ENCODE measurements at regions not wholly inside any gene's neighbourhood (a gene's known extent, or its start where the extent isn't known, plus 50 kb on each side); places are given as distances from the start of the nearest gene placed in this dataset.

DNA sequence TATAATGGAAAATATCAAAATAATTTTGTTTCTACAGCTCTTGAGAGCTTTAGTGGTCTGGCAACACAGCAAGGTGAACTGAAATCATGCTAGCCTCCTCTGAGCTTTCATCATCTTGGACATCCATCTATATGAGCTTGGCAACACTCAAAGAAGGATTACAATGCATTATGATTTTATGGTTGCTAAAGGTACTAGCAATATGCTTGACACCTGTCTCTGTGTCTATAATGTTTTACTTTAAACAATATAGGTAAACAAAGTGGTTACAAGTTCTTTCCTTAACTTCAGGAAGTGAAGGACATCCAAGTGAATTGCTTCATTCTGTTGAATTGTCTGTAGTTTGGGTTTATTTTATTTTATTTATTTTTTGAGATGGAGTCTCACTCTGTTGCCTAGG is 203.7 kb upstream of the RRP15 start:
- no peaks in the 10 kb centered on the region for H3K4me1 ChIP-seq (ENCODE audit: insufficient read depth)

DNA sequence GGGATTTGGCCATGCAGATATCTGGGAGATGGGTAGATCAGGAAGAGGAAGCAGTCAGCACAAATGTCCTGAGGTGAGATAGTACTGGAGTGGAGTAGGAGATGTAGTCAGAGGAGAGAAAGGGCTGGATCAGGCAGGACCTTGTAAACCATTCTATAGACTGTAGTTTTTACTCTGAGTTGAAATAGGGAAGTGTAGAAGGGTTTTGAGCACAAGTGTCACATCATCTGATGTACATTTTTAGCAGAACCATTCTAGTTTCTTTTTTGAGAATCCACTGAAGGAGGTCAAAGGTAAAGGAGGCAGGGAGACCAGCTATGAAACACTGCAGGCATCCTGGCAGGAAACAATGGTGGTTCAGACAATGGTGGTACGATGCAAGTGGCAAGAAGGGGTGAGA is 194.6 kb upstream of the RRP15 start:
- no peaks in the 10 kb centered on the region for H3K36me3 ChIP-seq (replicated peaks; ENCODE audit: insufficient read depth, low read depth)
- H3K79me2 ChIP-seq = no peaks in the 10 kb centered on the region
- 90% methylated on average over 1 of the region's 1 CpG for WGBS (ENCODE audit: low lambda C conversion rate, missing lambda C conversion rate)

More for the DNA sequence above, 203.7 kb upstream of the RRP15 start:
- H3K79me2 ChIP-seq = no peaks in the 10 kb centered on the region
- no peak for DNase-seq (ENCODE audit: low spot score)
- H3K36me3 ChIP-seq (replicated peaks; ENCODE audit: insufficient read depth, low read depth) = no peaks in the 10 kb centered on the region
- H3K27ac ChIP-seq = no peak overlapping the region
- no peak for TF ChIP-seq EZH2 (IDR thresholded peaks at IDR 0.05; ENCODE audit: borderline replicate concordance)
- no peak for TF ChIP-seq EZH2phosphoT487 (IDR thresholded peaks at IDR 0.05; ENCODE audit: low read depth, severe bottlenecking, unreplicated experiment)
- TF ChIP-seq, protein P1, sequence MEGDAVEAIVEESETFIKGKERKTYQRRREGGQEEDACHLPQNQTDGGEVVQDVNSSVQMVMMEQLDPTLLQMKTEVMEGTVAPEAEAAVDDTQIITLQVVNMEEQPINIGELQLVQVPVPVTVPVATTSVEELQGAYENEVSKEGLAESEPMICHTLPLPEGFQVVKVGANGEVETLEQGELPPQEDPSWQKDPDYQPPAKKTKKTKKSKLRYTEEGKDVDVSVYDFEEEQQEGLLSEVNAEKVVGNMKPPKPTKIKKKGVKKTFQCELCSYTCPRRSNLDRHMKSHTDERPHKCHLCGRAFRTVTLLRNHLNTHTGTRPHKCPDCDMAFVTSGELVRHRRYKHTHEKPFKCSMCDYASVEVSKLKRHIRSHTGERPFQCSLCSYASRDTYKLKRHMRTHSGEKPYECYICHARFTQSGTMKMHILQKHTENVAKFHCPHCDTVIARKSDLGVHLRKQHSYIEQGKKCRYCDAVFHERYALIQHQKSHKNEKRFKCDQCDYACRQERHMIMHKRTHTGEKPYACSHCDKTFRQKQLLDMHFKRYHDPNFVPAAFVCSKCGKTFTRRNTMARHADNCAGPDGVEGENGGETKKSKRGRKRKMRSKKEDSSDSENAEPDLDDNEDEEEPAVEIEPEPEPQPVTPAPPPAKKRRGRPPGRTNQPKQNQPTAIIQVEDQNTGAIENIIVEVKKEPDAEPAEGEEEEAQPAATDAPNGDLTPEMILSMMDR (IDR thresholded peaks at IDR 0.05; ENCODE audit: poor library complexity) = no peak
- no peaks in the 10 kb centered on the region for H4K20me1 ChIP-seq (ENCODE audit: insufficient read depth, poor library complexity, severe bottlenecking)
- H3K27me3 ChIP-seq = no peaks in the 10 kb centered on the region
- no peaks in the 10 kb centered on the region for H3K9me2 ChIP-seq (replicated peaks; ENCODE audit: insufficient read depth)
- H3K4me2 ChIP-seq = no peak overlapping the region
- no peak overlapping the region for H2AFZ ChIP-seq
- H3K9me3 ChIP-seq (ENCODE audit: low read depth) = no peaks in the 10 kb centered on the region
- H3K4me3 ChIP-seq = no peak overlapping the region

GRCh38 chr1:218101409-218101808 is 183.7 kb upstream of the RRP15 start:
- H3K36me3 ChIP-seq (replicated peaks; ENCODE audit: insufficient read depth, low read depth) = no peaks in the 10 kb centered on the region
- H3K4me3 ChIP-seq = no peak overlapping the region
- DNase-seq (ENCODE audit: low spot score) = no peak
- no peak overlapping the region for H2AFZ ChIP-seq
- H3K27ac ChIP-seq = no peak overlapping the region
- TF ChIP-seq EZH2 (IDR thresholded peaks at IDR 0.05; ENCODE audit: borderline replicate concordance) = no peak
- TF ChIP-seq EZH2phosphoT487 (IDR thresholded peaks at IDR 0.05; ENCODE audit: low read depth, severe bottlenecking, unreplicated experiment) = no peak
- TF ChIP-seq, protein P1 (IDR thresholded peaks at IDR 0.05; ENCODE audit: poor library complexity) = no peak
- no peaks in the 10 kb centered on the region for H3K79me2 ChIP-seq
- H3K4me1 ChIP-seq (ENCODE audit: insufficient read depth) = no peaks in the 10 kb centered on the region
- H4K20me1 ChIP-seq (ENCODE audit: insufficient read depth, poor library complexity, severe bottlenecking) = no peaks in the 10 kb centered on the region
- H3K4me2 ChIP-seq = no peak overlapping the region
- 65% methylated on average over 2 of the region's 2 CpGs for WGBS (ENCODE audit: low lambda C conversion rate, missing lambda C conversion rate)
- no peaks in the 10 kb centered on the region for H3K9me3 ChIP-seq (ENCODE audit: low read depth)
- H3K9me2 ChIP-seq (replicated peaks; ENCODE audit: insufficient read depth) = no peaks in the 10 kb centered on the region
- H3K27me3 ChIP-seq = no peaks in the 10 kb centered on the region

More for the DNA sequence above, 194.6 kb upstream of the RRP15 start:
- Histone ChIP-seq H3K4me3 (no peak overlapping the region), H3K9me3 (ENCODE audit: low read depth) (no peaks in the 10 kb centered on the region), H3K9me2 (replicated peaks; ENCODE audit: insufficient read depth) (no peaks in the 10 kb centered on the region), H3K4me2 (no peak overlapping the region), H4K20me1 (ENCODE audit: insufficient read depth, poor library complexity, severe bottlenecking) (no peaks in the 10 kb centered on the region), H3K27me3 (no peaks in the 10 kb centered on the region), H2AFZ (no peak overlapping the region), H3K27ac (no peak overlapping the region), H3K4me1 (ENCODE audit: insufficient read depth) (no peaks in the 10 kb centered on the region)
- no peak for DNase-seq (ENCODE audit: low spot score)
- TF ChIP-seq, protein P1 (IDR thresholded peaks at IDR 0.05; ENCODE audit: poor library complexity) = no peak
- TF ChIP-seq EZH2 (IDR thresholded peaks at IDR 0.05; ENCODE audit: borderline replicate concordance) (no peak), EZH2phosphoT487 (IDR thresholded peaks at IDR 0.05; ENCODE audit: low read depth, severe bottlenecking, unreplicated experiment) (no peak)

DNA sequence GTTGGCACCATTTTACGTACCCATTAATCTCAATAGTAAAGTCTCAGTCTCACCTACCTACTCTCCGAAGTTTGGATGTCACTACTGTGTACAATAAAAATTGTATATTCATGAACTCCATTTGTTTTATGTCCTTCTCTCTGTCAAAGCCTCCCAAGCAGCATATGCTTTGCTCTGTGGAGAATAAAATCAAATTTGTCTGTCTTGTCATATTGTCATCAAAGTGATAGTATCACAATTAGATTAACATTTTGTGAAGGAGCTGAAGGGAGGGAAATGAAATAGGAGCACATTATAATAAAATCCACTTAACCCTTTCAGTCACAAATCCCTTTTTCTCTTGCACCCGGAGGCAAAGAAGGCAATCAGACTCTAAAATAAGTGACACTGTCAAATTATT is 177.1 kb upstream of the RRP15 start:
- no peaks in the 10 kb centered on the region for H3K9me3 ChIP-seq (ENCODE audit: low read depth)
- no peaks in the 10 kb centered on the region for H3K4me1 ChIP-seq (ENCODE audit: insufficient read depth)
- H3K4me3 ChIP-seq = no peak overlapping the region
- H3K27ac ChIP-seq = no peak overlapping the region
- no peak overlapping the region for H3K4me2 ChIP-seq
- no peak for DNase-seq (ENCODE audit: low spot score)
- H3K9me2 ChIP-seq (replicated peaks; ENCODE audit: insufficient read depth) = no peaks in the 10 kb centered on the region
- no peak overlapping the region for H2AFZ ChIP-seq
- 89% methylated on average over 3 of the region's 3 CpGs for WGBS (ENCODE audit: low lambda C conversion rate, missing lambda C conversion rate)
- H4K20me1 ChIP-seq (ENCODE audit: insufficient read depth, poor library complexity, severe bottlenecking) = no peaks in the 10 kb centered on the region
- no peaks in the 10 kb centered on the region for H3K79me2 ChIP-seq
- H3K36me3 ChIP-seq (replicated peaks; ENCODE audit: insufficient read depth, low read depth) = no peaks in the 10 kb centered on the region
- TF ChIP-seq, protein P1 (IDR thresholded peaks at IDR 0.05; ENCODE audit: poor library complexity) = no peak
- TF ChIP-seq EZH2phosphoT487 (IDR thresholded peaks at IDR 0.05; ENCODE audit: low read depth, severe bottlenecking, unreplicated experiment) = no peak
- TF ChIP-seq EZH2 (IDR thresholded peaks at IDR 0.05; ENCODE audit: borderline replicate concordance) = no peak
- H3K27me3 ChIP-seq = no peaks in the 10 kb centered on the region
